D721Med (cell line): ENCODE measurements at regions not wholly inside any gene's neighbourhood (a gene's known extent, or its start where the extent isn't known, plus 50 kb on each side); places are given as distances from the start of the nearest gene placed in this dataset.

Experiments
- DNase-seq: peaks from one replicate; pipeline ENCODE4 v3.0.0; 2011; ENCODE audit warnings: low spot score; ENCODE audit not compliant: insufficient read length
- FAIRE-seq: peaks from 2 replicates; lab custom pipeline; 2011; peaks lifted over from hg19 to GRCh38; lab: Jason Lieb, UNC
- CTCF ChIP-seq: IDR thresholded peaks from 2 replicates; pipeline ENCODE4 v1.5.1; 2012; ENCODE audit warnings: mild to moderate bottlenecking, control low read depth; ENCODE audit not compliant: insufficient read depth; ENCODE audit errors: missing control alignments

GRCh38 chr5:153086486-153086885 lies 404.0 kb upstream of the GRIA1 start:
- DNase-seq (no peak), FAIRE-seq (no peak)
- no peak for TF ChIP-seq CTCF

GRCh38 chr5:153088538-153088937 lies 401.9 kb upstream of the GRIA1 start:
- TF ChIP-seq CTCF, result no peak
- FAIRE-seq (no peak), DNase-seq (no peak)

DNA sequence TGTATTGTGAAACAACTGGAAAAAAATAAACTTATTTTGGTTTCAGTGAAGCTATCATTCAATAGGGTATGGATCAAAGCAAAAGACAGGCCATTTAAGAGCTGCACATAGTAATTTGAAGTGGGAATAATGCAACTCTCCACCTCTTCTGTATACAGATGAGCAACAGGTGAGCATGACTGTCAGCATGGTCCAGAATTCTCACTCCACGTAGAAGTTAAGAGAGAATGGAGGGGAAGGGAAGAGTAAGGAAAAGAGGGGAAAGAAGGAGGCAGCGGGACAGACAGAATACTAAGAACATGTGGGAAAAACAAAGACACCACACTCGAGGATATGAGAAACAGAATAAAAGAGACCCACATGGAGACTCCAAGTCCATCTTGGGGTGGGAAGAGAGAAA lies 396.1 kb upstream of the GRIA1 start:
- TF ChIP-seq CTCF, result no peak
- DNase-seq (no peak), FAIRE-seq (no peak)

- FAIRE-seq (no peak), DNase-seq (no peak)
These were observed 394.1 kb upstream of the GRIA1 start for GRCh38 chr5:153096381-153096780.

DNA sequence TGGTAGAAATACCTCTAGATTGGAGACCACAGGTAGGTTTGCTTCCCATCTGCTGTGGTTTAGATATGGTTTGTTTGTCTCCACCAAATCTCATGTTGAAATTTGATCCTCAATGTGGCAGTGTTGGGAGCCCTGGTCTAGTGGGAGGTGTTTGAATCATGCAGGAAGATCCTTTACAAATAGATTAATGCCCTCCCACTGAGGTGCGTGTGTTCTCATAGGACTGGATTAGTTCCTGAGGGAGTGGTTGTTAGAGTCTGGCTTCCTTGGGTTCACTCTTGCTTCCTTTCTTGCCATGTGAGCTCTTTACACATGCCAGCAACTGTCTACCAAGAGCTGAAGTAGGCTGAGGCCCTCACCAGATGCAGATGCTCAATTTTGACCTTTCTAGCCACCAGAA lies 391.1 kb upstream of the GRIA1 start:
- TF ChIP-seq CTCF, result no peak
- FAIRE-seq (no peak), DNase-seq (no peak)

More at GRCh38 chr5:153096381-153096780, 394.1 kb upstream of the GRIA1 start:
- TF ChIP-seq CTCF, result no peak

DNA sequence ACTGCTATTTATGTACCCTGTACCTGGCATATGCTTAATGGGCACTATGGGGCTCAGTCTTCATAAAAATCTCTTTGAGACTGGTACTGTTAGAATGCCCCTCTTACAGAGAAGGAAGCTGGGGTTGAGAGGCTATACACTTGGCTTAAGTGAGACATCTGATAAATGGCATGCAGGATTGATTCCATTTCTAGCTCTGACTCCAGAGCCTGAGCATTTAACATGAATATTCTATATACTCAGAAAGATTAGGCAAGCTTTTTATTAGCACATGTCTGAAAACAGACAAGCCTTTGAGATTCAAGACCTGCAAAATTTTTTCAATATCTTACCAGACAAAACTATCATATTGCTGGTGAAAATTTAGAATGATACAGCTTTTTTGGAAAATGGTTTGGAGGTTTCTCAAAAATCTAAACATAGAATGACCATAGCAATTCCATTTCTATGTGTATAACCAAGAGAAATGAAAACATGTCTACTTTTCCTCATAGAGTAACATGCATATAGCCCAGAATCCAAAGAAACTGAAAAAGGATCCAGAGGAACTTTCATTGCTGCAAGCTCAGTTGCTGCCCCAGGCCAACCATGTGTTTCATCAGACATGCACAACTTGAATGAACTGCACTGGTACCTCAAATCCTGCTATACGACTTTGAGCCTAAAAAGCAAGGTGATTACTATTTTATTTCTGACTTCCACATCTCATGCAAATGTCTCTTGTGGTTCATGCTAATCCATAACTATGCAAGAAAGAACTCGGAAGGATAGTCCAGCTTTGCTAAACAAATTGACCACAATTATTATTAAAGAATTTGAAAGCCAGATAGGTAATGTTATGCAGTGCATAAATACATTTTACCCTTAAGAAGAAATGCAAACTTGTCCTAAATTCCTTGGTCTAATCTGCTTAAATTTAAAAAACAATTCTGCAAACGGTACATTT lies 389.0 kb upstream of the GRIA1 start:
- no peak for DNase-seq
- TF ChIP-seq CTCF, result no peak
- FAIRE-seq, result no peak

GRCh38 chr5:153116916-153117315 lies 373.6 kb upstream of the GRIA1 start:
- no peak for TF ChIP-seq CTCF
- no peak for DNase-seq
- no peak for FAIRE-seq
